Activated naive CD4-positive, alpha-beta T cell treated with anti-CD3 and anti-CD28 coated beads for 36 hours (primary cell): ENCODE measurements at regions not wholly inside any gene's neighbourhood (a gene's known extent, or its start where the extent isn't known, plus 50 kb on each side); places are given as distances from the start of the nearest gene placed in this dataset.

Experiments used
- CTCF ChIA-PET: fragments of 350-600 bp; sonication (Branson Sonifier 250); formaldehyde crosslinking; loops from one replicate; lab custom pipeline; 2021; ENCODE audit warnings: antibody characterized with exemption; lab: Charles Lee
- DNase-seq: peaks from one replicate; pipeline ENCODE4 v3.0.0-alpha.2; 2020
- H3K27ac Mint-ChIP-seq: one replicate; pipeline ENCODE4 v1.8.0; 2021; ENCODE audit warnings: mild to moderate bottlenecking, mixed read lengths
- H3K27me3 Mint-ChIP-seq: one replicate; pipeline ENCODE4 v1.8.0; 2021; ENCODE audit warnings: low read depth, mixed read lengths
- H3K36me3 Mint-ChIP-seq: one replicate; pipeline ENCODE4 v1.8.0; 2021; ENCODE audit warnings: low read depth, mixed read lengths
- H3K4me1 Mint-ChIP-seq: one replicate; pipeline ENCODE4 v1.8.0; 2021; ENCODE audit warnings: low read depth, mixed read lengths
- H3K4me3 Mint-ChIP-seq: one replicate; pipeline ENCODE4 v1.8.0; 2021; ENCODE audit warnings: mild to moderate bottlenecking, moderate library complexity, mixed read lengths
- H3K9me3 Mint-ChIP-seq: one replicate; pipeline ENCODE4 v1.8.0; 2021; ENCODE audit warnings: mixed read lengths
- intact Hi-C: fragments of 100-400 bp; cut with micrococcal nuclease; formaldehyde crosslinking; loops from one replicate; pipeline ENCODE4 v1.15.1; 2023

DNA sequence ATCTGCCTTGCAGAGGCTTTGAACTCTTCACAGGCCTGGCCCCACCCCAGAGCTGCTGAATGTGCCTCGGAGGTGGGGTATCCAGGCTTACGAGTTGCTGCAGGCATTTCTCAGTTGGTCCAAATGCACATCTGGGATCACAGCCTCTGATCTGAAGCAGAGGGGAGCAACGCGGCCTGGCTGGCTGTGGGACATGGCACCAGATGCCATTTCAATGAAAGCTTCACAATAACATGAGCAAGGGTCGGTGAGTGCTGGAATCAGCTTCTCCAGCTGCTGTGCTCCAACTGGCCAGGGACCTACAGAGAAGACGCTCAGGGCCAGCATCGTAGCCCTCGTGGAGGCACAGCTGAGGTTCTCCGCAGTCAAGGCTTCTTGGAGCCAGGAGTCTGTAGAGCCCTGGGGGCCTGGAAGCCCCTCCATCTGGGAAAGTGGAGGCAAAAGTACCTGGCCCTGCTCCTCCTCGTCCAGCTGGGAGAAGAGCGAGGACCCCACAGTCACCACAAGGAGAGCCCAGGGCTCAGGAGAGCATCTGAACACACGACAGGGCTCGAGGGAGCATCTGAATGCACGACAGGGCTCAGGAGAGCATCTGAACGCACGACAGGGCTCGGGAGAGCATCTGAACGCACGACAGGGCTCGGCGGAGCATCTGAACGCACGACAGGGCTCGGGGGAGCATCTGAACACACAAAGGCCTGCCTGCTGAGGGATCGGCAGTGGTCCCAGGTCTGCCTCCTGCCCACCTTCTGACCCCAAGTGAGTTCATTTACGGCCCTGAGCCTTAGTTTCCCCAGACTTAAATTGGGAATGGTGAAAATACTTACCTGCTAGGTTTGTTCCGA lies 165.2 kb downstream of the DLL1 start:
- DNase-seq: no peak
- Mint-ChIP-seq H3K27ac (no peak overlapping the region), H3K36me3 (peaks cover 2% of the 10 kb centered on the region), H3K4me1 (no peaks in the 10 kb centered on the region), H3K9me3 (peaks cover 3% of the 10 kb centered on the region), H3K27me3 (no peaks in the 10 kb centered on the region), H3K4me3 (no peak overlapping the region)
- CTCF ChIA-PET: no interaction called here
- intact Hi-C loops: no loop called here

- Mint-ChIP-seq H3K27ac (no peak overlapping the region), H3K9me3 (peaks cover 10% of the 10 kb centered on the region), H3K4me3 (no peak overlapping the region), H3K27me3 (no peaks in the 10 kb centered on the region), H3K36me3 (peaks cover 2% of the 10 kb centered on the region), H3K4me1 (no peaks in the 10 kb centered on the region)
- CTCF ChIA-PET: no interaction called here
- no peak for DNase-seq
- intact Hi-C loops: no loop called here
These were observed 166.0 kb downstream of the DLL1 start for GRCh38 chr6:170124836-170125235.

GRCh38 chr6:170124150-170124549 lies 166.7 kb downstream of the DLL1 start:
- peaks cover 2% of the 10 kb centered on the region for H3K36me3 Mint-ChIP-seq
- DNase-seq: no peak
- H3K9me3 Mint-ChIP-seq: peaks cover 14% of the 10 kb centered on the region
- H3K4me3 Mint-ChIP-seq: no peak overlapping the region
- CTCF ChIA-PET: no interaction called here
- intact Hi-C loops: no loop called here
- no peaks in the 10 kb centered on the region for H3K27me3 Mint-ChIP-seq
- H3K4me1 Mint-ChIP-seq: no peaks in the 10 kb centered on the region
- no peak overlapping the region for H3K27ac Mint-ChIP-seq

GRCh38 chr6:170122651-170123050 lies 168.2 kb downstream of the DLL1 start:
- CTCF ChIA-PET: no interaction called here
- DNase-seq: no peak
- H3K36me3 Mint-ChIP-seq: peaks cover 3% of the 10 kb centered on the region
- no peak overlapping the region for H3K27ac Mint-ChIP-seq
- intact Hi-C loops: no loop called here
- no peaks in the 10 kb centered on the region for H3K27me3 Mint-ChIP-seq
- H3K4me1 Mint-ChIP-seq: no peaks in the 10 kb centered on the region
- peaks cover 14% of the 10 kb centered on the region for H3K9me3 Mint-ChIP-seq
- H3K4me3 Mint-ChIP-seq: no peak overlapping the region

GRCh38 chr6:170117111-170117972 lies 173.5 kb downstream of the DLL1 start:
- no peak overlapping the region for H3K4me3 Mint-ChIP-seq
- no peak overlapping the region for H3K27ac Mint-ChIP-seq
- no peaks in the 10 kb centered on the region for H3K4me1 Mint-ChIP-seq
- peaks cover 3% of the 10 kb centered on the region for H3K36me3 Mint-ChIP-seq
- no peaks in the 10 kb centered on the region for H3K27me3 Mint-ChIP-seq
- H3K9me3 Mint-ChIP-seq: peaks cover 14% of the 10 kb centered on the region
- intact Hi-C loops: no loop called here
- CTCF ChIA-PET: no interaction called here
- DNase-seq: no peak

GRCh38 chr6:170116636-170117035 lies 174.2 kb downstream of the DLL1 start:
- H3K27me3 Mint-ChIP-seq: no peaks in the 10 kb centered on the region
- no peak overlapping the region for H3K27ac Mint-ChIP-seq
- H3K4me3 Mint-ChIP-seq: no peak overlapping the region
- DNase-seq: no peak
- intact Hi-C loops: no loop called here
- H3K36me3 Mint-ChIP-seq: peaks cover 3% of the 10 kb centered on the region
- H3K9me3 Mint-ChIP-seq: peaks cover 13% of the 10 kb centered on the region
- CTCF ChIA-PET: no interaction called here
- no peaks in the 10 kb centered on the region for H3K4me1 Mint-ChIP-seq

GRCh38 chr6:170114956-170115855 lies 175.7 kb downstream of the DLL1 start:
- intact Hi-C loops: no loop called here
- Mint-ChIP-seq H3K36me3 (peaks cover 1% of the 10 kb centered on the region), H3K27me3 (no peaks in the 10 kb centered on the region), H3K27ac (no peak overlapping the region), H3K4me1 (no peaks in the 10 kb centered on the region), H3K4me3 (no peak overlapping the region), H3K9me3 (peaks cover 7% of the 10 kb centered on the region)
- no peak for DNase-seq
- CTCF ChIA-PET: no interaction called here

DNA sequence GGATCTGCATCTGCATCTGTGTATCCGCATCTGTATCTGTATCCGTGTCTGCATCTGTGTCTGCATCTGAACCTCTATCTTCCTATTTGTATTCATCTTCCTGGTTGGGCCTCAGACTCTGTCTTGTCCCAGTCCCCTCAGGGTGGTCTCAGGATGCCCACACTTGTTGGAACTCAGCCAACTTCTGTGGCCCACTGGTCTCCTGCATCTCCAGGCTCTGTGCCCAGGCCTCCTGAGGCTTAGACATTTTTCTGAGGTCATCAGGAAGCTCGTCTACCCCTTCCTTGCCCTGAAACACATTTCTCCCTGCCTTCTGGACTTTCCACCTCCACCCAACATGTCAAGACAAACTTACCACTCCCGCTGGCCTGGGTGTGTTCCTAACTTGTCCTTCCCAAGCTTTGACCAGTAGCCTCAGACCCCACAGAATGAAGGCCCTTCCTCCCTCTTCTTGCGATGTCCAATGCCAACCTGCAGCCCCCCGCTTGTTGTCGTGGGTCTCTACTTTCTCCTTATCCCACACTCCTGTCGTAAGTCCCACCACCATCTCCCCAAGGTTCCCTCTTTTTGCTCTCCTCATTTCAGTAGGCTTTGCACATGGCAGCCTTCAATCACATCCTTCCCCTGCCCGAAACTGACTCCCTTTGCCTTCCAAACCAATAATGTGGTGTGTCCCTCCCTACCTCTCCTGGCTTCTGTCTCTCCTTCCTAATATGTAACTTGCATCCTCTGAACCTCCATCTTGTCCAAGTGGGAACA lies 176.5 kb downstream of the DLL1 start:
- Mint-ChIP-seq H3K9me3 (peaks cover 2% of the 10 kb centered on the region), H3K27me3 (no peaks in the 10 kb centered on the region), H3K27ac (no peak overlapping the region), H3K4me3 (no peak overlapping the region), H3K36me3 (peaks cover 1% of the 10 kb centered on the region), H3K4me1 (no peaks in the 10 kb centered on the region)
- CTCF ChIA-PET: no interaction called here
- no peak for DNase-seq
- intact Hi-C loops: no loop called here

DNA sequence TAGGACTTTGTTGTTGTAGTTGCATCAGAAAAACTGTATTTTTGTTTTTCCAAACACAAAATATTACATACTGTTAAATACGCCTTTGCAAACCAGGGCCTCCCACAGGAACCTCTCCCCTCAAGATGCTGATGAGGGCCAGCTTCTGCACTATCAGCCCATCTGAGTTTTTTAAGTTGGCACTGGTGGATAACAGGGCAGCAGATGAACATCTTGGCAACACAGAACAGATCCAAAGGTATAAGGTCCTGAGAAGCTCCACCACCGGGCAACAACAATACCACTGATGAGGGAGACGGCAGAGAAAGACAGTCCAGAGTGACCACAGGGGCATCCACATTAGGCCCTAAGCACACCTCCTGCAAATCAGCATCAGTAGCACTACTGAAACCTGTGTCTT lies 177.7 kb downstream of the DLL1 start:
- no peak for DNase-seq
- H3K4me1 Mint-ChIP-seq: no peaks in the 10 kb centered on the region
- H3K9me3 Mint-ChIP-seq: no peaks in the 10 kb centered on the region
- CTCF ChIA-PET: no interaction called here
- intact Hi-C loops: no loop called here
- H3K36me3 Mint-ChIP-seq: no peaks in the 10 kb centered on the region
- no peak overlapping the region for H3K4me3 Mint-ChIP-seq
- H3K27me3 Mint-ChIP-seq: no peaks in the 10 kb centered on the region
- no peak overlapping the region for H3K27ac Mint-ChIP-seq

DNA sequence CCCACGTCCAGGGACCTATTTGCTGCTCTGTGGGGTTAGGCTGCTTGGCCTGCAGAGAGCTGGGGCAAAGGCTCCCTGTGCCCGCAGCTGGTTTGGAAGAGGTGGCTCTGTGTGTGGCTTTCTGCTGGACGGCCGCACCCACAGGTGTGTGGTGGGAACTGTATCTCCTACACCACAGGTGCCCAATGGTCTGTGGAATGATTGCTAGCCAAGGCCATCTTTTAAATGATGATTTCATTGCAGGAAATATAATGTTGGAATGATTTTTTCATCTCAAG lies 178.4 kb downstream of the DLL1 start:
- Mint-ChIP-seq H3K27me3 (peaks cover 4% of the 10 kb centered on the region), H3K4me1 (no peaks in the 10 kb centered on the region), H3K36me3 (no peaks in the 10 kb centered on the region), H3K9me3 (no peaks in the 10 kb centered on the region), H3K27ac (no peak overlapping the region), H3K4me3 (no peak overlapping the region)
- DNase-seq: no peak
- CTCF ChIA-PET: no interaction called here
- intact Hi-C loops: no loop called here

DNA sequence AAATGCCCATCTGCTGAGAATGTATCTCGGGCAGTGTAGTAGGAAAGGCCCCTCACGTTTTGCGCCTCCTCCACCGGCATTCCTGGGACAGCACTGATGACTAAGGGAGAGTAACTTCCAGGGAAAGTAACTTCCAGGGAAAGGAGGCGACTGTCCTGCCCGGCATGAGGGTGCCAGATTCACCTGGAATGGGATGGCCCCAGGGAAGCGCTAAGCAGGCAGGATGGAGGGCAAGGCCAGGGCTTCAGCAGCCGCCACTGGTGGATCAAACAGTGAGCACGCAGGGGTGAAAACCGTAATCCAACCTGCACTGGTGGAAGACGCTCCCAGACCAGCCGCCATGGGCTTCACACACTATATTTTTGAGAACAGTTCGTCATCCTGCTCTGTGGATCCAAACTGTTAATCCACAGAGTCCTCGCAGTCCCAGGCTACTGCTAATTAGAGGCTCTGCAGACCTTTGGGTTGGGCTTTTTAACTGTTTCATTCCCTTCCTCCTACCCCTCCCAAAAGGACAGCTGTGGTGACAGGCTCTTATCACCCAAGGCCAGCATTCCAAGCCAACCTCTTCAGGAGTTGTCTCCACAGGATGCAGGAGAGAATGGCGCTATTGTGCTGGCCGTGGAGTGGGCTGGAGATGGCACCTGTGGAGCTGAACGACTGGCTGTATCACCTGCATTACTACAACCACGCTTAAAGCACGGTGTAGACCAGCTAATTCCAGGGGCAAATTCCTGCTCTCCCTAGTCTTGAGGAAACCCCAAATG lies 178.9 kb downstream of the DLL1 start:
- no peak overlapping the region for H3K4me3 Mint-ChIP-seq
- H3K9me3 Mint-ChIP-seq: no peaks in the 10 kb centered on the region
- peaks cover 4% of the 10 kb centered on the region for H3K27me3 Mint-ChIP-seq
- CTCF ChIA-PET: no interaction called here
- H3K36me3 Mint-ChIP-seq: no peaks in the 10 kb centered on the region
- no peak overlapping the region for H3K27ac Mint-ChIP-seq
- H3K4me1 Mint-ChIP-seq: no peaks in the 10 kb centered on the region
- no peak for DNase-seq
- intact Hi-C loops: no loop called here
